GM12878 (cell line): ENCODE measurements at regions not wholly inside any gene's neighbourhood (a gene's known extent, or its start where the extent isn't known, plus 50 kb on each side); places are given as distances from the start of the nearest gene placed in this dataset.

Source experiments
- CEBPB ChIP-seq, 2 experiments: fragments of 150-350 bp in 1 of 2; IDR thresholded peaks; 2 replicates each; pipeline ENCODE4 v1.6.1; 2012 to 2014; ENCODE audit warnings: low read depth in 2 of 2, low read length in 2 of 2, borderline replicate concordance in 1 of 2, inconsistent platforms in 1 of 2
- CHD2 ChIP-seq: IDR thresholded peaks from 2 replicates; pipeline ENCODE4 v1.6.1; 2011; ENCODE audit warnings: low read depth, low read length, improper control_type of control experiment, borderline replicate concordance
- EGR1 ChIP-seq, 2 experiments: IDR thresholded peaks; 1 replicate in 1 of 2; 2 replicates in 1 of 2; pipeline ENCODE4 v1.6.1; 2011 to 2012; ENCODE audit warnings: low read depth in 2 of 2, low read length in 2 of 2, borderline replicate concordance in 1 of 2, mild to moderate bottlenecking in 1 of 2, moderate library complexity in 1 of 2
- ETV6 ChIP-seq, 2 experiments: fragments of 450-650 bp in 1 of 2; IDR thresholded peaks in 1 of 2; conservative IDR thresholded peaks in 1 of 2; 2 replicates each; pipeline ENCODE4 v1.6.1; 2014; ENCODE audit warnings: antibody characterized with exemption in 1 of 2, borderline replicate concordance in 1 of 2, low read depth in 1 of 2, mild to moderate bottlenecking in 1 of 2, moderate library complexity in 1 of 2
- EZH2 ChIP-seq: IDR thresholded peaks from 2 replicates; pipeline ENCODE4 v1.6.1; 2012; ENCODE audit warnings: low read depth, mild to moderate bottlenecking, control low read depth, inconsistent platforms, low read length, borderline replicate concordance; ENCODE audit not compliant: control insufficient read depth
- NRF1 ChIP-seq: conservative IDR thresholded peaks from 2 replicates; pipeline ENCODE4 v1.6.1; 2011; ENCODE audit warnings: mild to moderate bottlenecking, low read depth, low read length, improper control_type of control experiment
- POLR2A ChIP-seq: IDR thresholded peaks from 2 replicates; pipeline ENCODE4 v1.6.1; 2011; ENCODE audit warnings: low read depth, mild to moderate bottlenecking, low read length
- RAD21 ChIP-seq: IDR thresholded peaks from 2 replicates; pipeline ENCODE4 v1.6.1; 2011; ENCODE audit warnings: mild to moderate bottlenecking, low read depth, low read length, moderate library complexity; ENCODE audit not compliant: insufficient read depth
- SIN3A ChIP-seq: IDR thresholded peaks from 2 replicates; pipeline ENCODE4 v1.6.1; 2012; ENCODE audit warnings: low read depth, low read length, improper control_type of control experiment
- TCF12 ChIP-seq: IDR thresholded peaks from 2 replicates; pipeline ENCODE4 v1.6.1; 2011; ENCODE audit warnings: low read depth, mild to moderate bottlenecking, low read length
- TF ChIP-seq, protein P1 (sequence below), 3 experiments: IDR thresholded peaks in 2 of 3; conservative IDR thresholded peaks in 1 of 3; 2 replicates each; pipeline ENCODE4 v1.5.1; 2011; ENCODE audit warnings: low read depth in 3 of 3, low read length in 3 of 3, mild to moderate bottlenecking in 3 of 3, control low read depth in 2 of 3, moderate library complexity in 2 of 3, inconsistent platforms in 1 of 3, mixed read lengths in 1 of 3; ENCODE audit not compliant: control insufficient read depth in 2 of 3, insufficient read depth in 1 of 3; ENCODE audit errors: extremely low read depth in 1 of 3
- TF ChIP-seq, protein P2 (sequence below): IDR thresholded peaks from 2 replicates; pipeline ENCODE4 v1.6.1; 2011; ENCODE audit warnings: low read depth, mild to moderate bottlenecking, low read length, moderate library complexity, borderline replicate concordance; ENCODE audit errors: extremely low read depth
- TF ChIP-seq, protein P3 (sequence below): IDR thresholded peaks from 2 replicates; pipeline ENCODE4 v1.6.1; 2012; ENCODE audit warnings: mild to moderate bottlenecking, low read depth, low read length

DNA sequence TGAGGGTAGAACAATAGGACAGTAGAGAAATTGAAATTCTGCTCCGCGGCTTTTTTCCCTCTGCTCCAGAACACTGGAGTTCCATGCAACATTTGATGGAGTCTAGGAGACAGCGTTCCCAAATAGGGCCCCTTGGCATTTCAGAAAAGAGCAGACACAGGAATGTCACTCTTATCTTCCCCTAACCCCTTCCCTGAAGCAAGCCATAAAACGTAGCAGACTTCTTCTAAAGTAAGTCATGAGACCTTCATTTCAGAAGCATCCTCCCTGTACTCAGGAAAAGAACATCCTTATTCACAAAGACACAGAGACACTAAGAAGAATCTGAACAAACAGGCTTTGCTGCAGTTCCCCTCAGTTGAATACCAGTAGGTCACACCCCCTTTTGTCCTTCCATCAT lies 296.1 kb upstream of the SOX9 start:
- TF ChIP-seq, protein P1, sequence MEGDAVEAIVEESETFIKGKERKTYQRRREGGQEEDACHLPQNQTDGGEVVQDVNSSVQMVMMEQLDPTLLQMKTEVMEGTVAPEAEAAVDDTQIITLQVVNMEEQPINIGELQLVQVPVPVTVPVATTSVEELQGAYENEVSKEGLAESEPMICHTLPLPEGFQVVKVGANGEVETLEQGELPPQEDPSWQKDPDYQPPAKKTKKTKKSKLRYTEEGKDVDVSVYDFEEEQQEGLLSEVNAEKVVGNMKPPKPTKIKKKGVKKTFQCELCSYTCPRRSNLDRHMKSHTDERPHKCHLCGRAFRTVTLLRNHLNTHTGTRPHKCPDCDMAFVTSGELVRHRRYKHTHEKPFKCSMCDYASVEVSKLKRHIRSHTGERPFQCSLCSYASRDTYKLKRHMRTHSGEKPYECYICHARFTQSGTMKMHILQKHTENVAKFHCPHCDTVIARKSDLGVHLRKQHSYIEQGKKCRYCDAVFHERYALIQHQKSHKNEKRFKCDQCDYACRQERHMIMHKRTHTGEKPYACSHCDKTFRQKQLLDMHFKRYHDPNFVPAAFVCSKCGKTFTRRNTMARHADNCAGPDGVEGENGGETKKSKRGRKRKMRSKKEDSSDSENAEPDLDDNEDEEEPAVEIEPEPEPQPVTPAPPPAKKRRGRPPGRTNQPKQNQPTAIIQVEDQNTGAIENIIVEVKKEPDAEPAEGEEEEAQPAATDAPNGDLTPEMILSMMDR (IDR thresholded peaks at IDR 0.05 in 2 of 3, conservative IDR thresholded peaks at IDR 0.05 in 1 of 3; ENCODE audit: control insufficient read depth in 2 of 3, extremely low read depth in 1 of 3, insufficient read depth in 1 of 3, low read depth in 3 of 3, low read length in 3 of 3), result no peak
- no peak for TF ChIP-seq CHD2
- TF ChIP-seq, protein P2, sequence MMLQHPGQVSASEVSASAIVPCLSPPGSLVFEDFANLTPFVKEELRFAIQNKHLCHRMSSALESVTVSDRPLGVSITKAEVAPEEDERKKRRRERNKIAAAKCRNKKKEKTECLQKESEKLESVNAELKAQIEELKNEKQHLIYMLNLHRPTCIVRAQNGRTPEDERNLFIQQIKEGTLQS, result no peak
- no peak for TF ChIP-seq POLR2A
- TF ChIP-seq RAD21, result no peak
- TF ChIP-seq SIN3A, result no peak
- TF ChIP-seq, protein P3, sequence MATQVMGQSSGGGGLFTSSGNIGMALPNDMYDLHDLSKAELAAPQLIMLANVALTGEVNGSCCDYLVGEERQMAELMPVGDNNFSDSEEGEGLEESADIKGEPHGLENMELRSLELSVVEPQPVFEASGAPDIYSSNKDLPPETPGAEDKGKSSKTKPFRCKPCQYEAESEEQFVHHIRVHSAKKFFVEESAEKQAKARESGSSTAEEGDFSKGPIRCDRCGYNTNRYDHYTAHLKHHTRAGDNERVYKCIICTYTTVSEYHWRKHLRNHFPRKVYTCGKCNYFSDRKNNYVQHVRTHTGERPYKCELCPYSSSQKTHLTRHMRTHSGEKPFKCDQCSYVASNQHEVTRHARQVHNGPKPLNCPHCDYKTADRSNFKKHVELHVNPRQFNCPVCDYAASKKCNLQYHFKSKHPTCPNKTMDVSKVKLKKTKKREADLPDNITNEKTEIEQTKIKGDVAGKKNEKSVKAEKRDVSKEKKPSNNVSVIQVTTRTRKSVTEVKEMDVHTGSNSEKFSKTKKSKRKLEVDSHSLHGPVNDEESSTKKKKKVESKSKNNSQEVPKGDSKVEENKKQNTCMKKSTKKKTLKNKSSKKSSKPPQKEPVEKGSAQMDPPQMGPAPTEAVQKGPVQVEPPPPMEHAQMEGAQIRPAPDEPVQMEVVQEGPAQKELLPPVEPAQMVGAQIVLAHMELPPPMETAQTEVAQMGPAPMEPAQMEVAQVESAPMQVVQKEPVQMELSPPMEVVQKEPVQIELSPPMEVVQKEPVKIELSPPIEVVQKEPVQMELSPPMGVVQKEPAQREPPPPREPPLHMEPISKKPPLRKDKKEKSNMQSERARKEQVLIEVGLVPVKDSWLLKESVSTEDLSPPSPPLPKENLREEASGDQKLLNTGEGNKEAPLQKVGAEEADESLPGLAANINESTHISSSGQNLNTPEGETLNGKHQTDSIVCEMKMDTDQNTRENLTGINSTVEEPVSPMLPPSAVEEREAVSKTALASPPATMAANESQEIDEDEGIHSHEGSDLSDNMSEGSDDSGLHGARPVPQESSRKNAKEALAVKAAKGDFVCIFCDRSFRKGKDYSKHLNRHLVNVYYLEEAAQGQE, result no peak
- TF ChIP-seq EZH2, result no peak
- no peak for TF ChIP-seq ETV6 (conservative IDR thresholded peaks at IDR 0.05 in 1 of 2, IDR thresholded peaks at IDR 0.05 in 1 of 2; ENCODE audit: borderline replicate concordance in 1 of 2, low read depth in 1 of 2)
- no peak for TF ChIP-seq EGR1 (IDR thresholded peaks at IDR 0.05; ENCODE audit: borderline replicate concordance in 1 of 2, low read depth in 2 of 2, low read length in 2 of 2)
- TF ChIP-seq TCF12, result no peak
- TF ChIP-seq NRF1, result no peak
- no peak for TF ChIP-seq CEBPB (IDR thresholded peaks at IDR 0.05; ENCODE audit: borderline replicate concordance in 1 of 2, low read depth in 2 of 2, low read length in 2 of 2)
